Left ventricle myocardium inferior (tissue), 1 donor: ENCODE measurements at regions not wholly inside any gene's neighbourhood (a gene's known extent, or its start where the extent isn't known, plus 50 kb on each side); places are given as distances from the start of the nearest gene placed in this dataset.

ENCODE experiments used
- DNase-seq: peaks from one replicate; pipeline ENCODE4 v3.0.0-alpha.2; 2020
- H3K27ac ChIP-seq: fragments of 200-600 bp; replicated peaks from 2 replicates; pipeline ENCODE4 v1.8.0; 2021
- H3K27me3 ChIP-seq: fragments of 200-600 bp; 2 replicates; pipeline ENCODE4 v1.8.0; 2021; ENCODE audit warnings: low read depth
- H3K36me3 ChIP-seq: fragments of 200-600 bp; 2 replicates; pipeline ENCODE4 v1.8.0; 2021
- H3K4me1 ChIP-seq: fragments of 200-600 bp; 2 replicates; pipeline ENCODE4 v1.8.0; 2021
- H3K4me3 ChIP-seq: fragments of 200-600 bp; 2 replicates; pipeline ENCODE4 v1.8.0; 2021; ENCODE audit warnings: mild to moderate bottlenecking, moderate library complexity
- H3K9me3 ChIP-seq: fragments of 200-600 bp; replicated peaks from 2 replicates; pipeline ENCODE4 v1.8.0; 2021
- CTCF ChIP-seq: fragments of 200-600 bp; IDR thresholded peaks from 2 replicates; pipeline ENCODE4 v1.8.0; 2021; ENCODE audit warnings: antibody characterized with exemption, mild to moderate bottlenecking, borderline replicate concordance
- intact Hi-C: fragments of 100-400 bp; cut with micrococcal nuclease; formaldehyde crosslinking; loops from one replicate; pipeline ENCODE4 v1.11.0; 2022
- donor health status: DM: no; HTN: yes; CAD: no; lungs with severe emphysema.

DNA sequence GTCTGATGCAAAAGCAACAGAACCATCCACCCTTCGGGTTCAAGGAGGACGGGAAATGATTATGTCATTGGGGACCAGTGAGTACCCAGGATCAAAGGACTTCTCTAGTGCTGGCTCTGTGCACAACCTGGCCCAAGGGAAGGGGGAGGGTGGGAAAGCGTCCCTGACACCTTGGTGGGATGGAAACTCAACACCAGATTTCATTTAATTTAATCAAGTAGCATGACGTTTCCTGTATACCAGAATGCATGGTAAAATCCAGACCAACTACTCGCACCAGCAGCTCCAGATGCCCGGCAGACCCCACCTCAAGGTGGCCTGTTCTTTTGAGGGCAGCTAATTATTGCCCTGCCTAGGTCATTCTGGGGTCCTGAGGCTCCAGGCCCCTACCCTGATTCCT is 385.1 kb downstream of the CADM1 start:
- Histone ChIP-seq H3K27ac (no peak overlapping the region), H3K36me3 (no peaks in the 10 kb centered on the region), H3K27me3 (peaks cover 29% of the 10 kb centered on the region), H3K9me3 (no peaks in the 10 kb centered on the region), H3K4me3 (no peak overlapping the region), H3K4me1 (no peaks in the 10 kb centered on the region)
- DNase-seq, result no peak
- no peak for TF ChIP-seq CTCF
- intact Hi-C loops, result no loop called here
